SK-N-SH (cell line): ENCODE measurements at regions not wholly inside any gene's neighbourhood (a gene's known extent, or its start where the extent isn't known, plus 50 kb on each side); places are given as distances from the start of the nearest gene placed in this dataset.

Experiments
- CTCF ChIA-PET: fragments of 300-600, 350-600 bp; formaldehyde crosslinking; extraction: SDS; loops from one replicate; lab custom pipeline; 2021; lab: Yijun Ruan, JAX
- POLR2A ChIA-PET: fragments of 350-600 bp; sonication (Branson Sonifier 250); formaldehyde crosslinking; extraction: SDS; loops from one replicate; lab custom pipeline; 2020; ENCODE audit warnings: antibody characterized with exemption, inconsistent platforms; lab: Yijun Ruan, JAX
- DNase-seq: peaks from one replicate; pipeline ENCODE4 v3.0.0; 2012
- H2AFZ ChIP-seq: fragments of 200-600 bp; sonication (generic); 2 replicates; pipeline ENCODE4 v1.8.1; 2016; ENCODE audit warnings: antibody characterized with exemption, mild to moderate bottlenecking, low read depth
- H3F3A ChIP-seq: fragments of 200-600 bp; sonication (generic); replicated peaks from 2 replicates; pipeline ENCODE3; 2016; ENCODE audit warnings: antibody characterized with exemption, mild to moderate bottlenecking; ENCODE audit not compliant: insufficient read depth
- H3K27ac ChIP-seq, 2 experiments: fragments of 200-500 bp in 1 of 2; fragments of 200-600 bp in 1 of 2; sonication (Bioruptor generic) in 1 of 2; sonication (generic), shearing (Covaris generic) in 1 of 2; 2 replicates each; pipeline versions ENCODE4 v1.5.1 to v1.6.1; 2014 to 2016; ENCODE audit warnings: low read depth in 2 of 2, inconsistent platforms in 1 of 2, low read length in 1 of 2, mild to moderate bottlenecking in 1 of 2, mixed read lengths in 1 of 2
- H3K27me3 ChIP-seq: fragments of 200-600 bp; sonication (generic), shearing (Covaris generic); 2 replicates; pipeline ENCODE4 v1.6.1; 2016; ENCODE audit warnings: mixed run types; ENCODE audit not compliant: insufficient read depth
- H3K36me3 ChIP-seq, 2 experiments: fragments of 200-500 bp in 1 of 2; fragments of 200-600 bp in 1 of 2; sonication (Bioruptor generic) in 1 of 2; sonication (generic) in 1 of 2; replicated peaks in 1 of 2; 2 replicates each; pipeline versions ENCODE3 to v1.5.1; 2014 to 2016; ENCODE audit warnings: low read length in 1 of 2, mild to moderate bottlenecking in 1 of 2; ENCODE audit not compliant: insufficient read depth in 2 of 2, control insufficient read depth in 1 of 2
- H3K4me1 ChIP-seq, 2 experiments: fragments of 200-500 bp in 1 of 2; fragments of 200-600 bp in 1 of 2; sonication (Bioruptor generic) in 1 of 2; sonication (generic), shearing (Covaris generic) in 1 of 2; 2 replicates each; pipeline versions ENCODE4 v1.5.1 to v1.6.1; 2014 to 2016; ENCODE audit warnings: low read depth in 1 of 2, low read length in 1 of 2, mixed run types in 1 of 2; ENCODE audit not compliant: insufficient read depth in 2 of 2, control insufficient read depth in 1 of 2
- H3K4me2 ChIP-seq: fragments of 200-600 bp; sonication (generic), shearing (Covaris generic); 2 replicates; pipeline ENCODE4 v1.6.1; 2017; ENCODE audit warnings: mixed run types
- H3K4me3 ChIP-seq, 2 experiments: fragments of 200-500 bp in 1 of 2; fragments of 200-600 bp in 1 of 2; sonication (Bioruptor generic) in 1 of 2; sonication (generic), shearing (Covaris generic) in 1 of 2; 2 replicates each; pipeline versions ENCODE4 v1.5.1 to v1.8.1; 2014 to 2016; ENCODE audit warnings: low read depth in 2 of 2, inconsistent platforms in 1 of 2, low read length in 1 of 2, mild to moderate bottlenecking in 1 of 2, mixed read lengths in 1 of 2, moderate library complexity in 1 of 2
- H3K79me2 ChIP-seq: fragments of 200-600 bp; sonication (generic); 2 replicates; pipeline ENCODE4 v1.8.1; 2017; ENCODE audit warnings: mild to moderate bottlenecking; ENCODE audit not compliant: insufficient read depth
- H3K9ac ChIP-seq: fragments of 200-600 bp; sonication (generic); 2 replicates; pipeline ENCODE4 v1.6.1; 2017; ENCODE audit warnings: mixed run types
- H3K9me2 ChIP-seq: fragments of 200-600 bp; sonication (generic); 2 replicates; pipeline ENCODE4 v1.6.1; 2017; ENCODE audit warnings: mixed run types
- H3K9me3 ChIP-seq: fragments of 200-600 bp; sonication (generic); 2 replicates; pipeline ENCODE4 v1.6.1; 2017; ENCODE audit warnings: mixed run types, mild to moderate bottlenecking, moderate library complexity
- H4K20me1 ChIP-seq: fragments of 200-600 bp; sonication (generic); 2 replicates; pipeline ENCODE4 v1.6.1; 2017; ENCODE audit warnings: mild to moderate bottlenecking, mixed run types; ENCODE audit not compliant: insufficient read depth
- CHD2 ChIP-seq: fragments of 150-350 bp; IDR thresholded peaks from 2 replicates; pipeline ENCODE4 v1.6.1; 2018; ENCODE audit warnings: low read length; ENCODE audit not compliant: partially characterized antibody
- CTCF ChIP-seq: fragments of 200-600 bp; sonication (generic); IDR thresholded peaks from 2 replicates; pipeline ENCODE4 v1.6.1; 2017; ENCODE audit warnings: antibody characterized with exemption, mild to moderate bottlenecking, moderate library complexity
- EP300 ChIP-seq, 2 experiments: IDR thresholded peaks; 2 replicates each; pipeline versions ENCODE4 v1.4.0 to v1.6.1; 2012; ENCODE audit warnings: borderline replicate concordance in 1 of 2, low read depth in 1 of 2, low read length in 1 of 2
- EZH2phosphoT487 ChIP-seq: fragments of 200-600 bp; sonication (generic); IDR thresholded peaks from 2 replicates; pipeline ENCODE4 v1.6.1; 2017; ENCODE audit warnings: low read depth, mixed run types, mild to moderate bottlenecking, antibody characterized with exemption, moderate library complexity, borderline replicate concordance
- FOXM1 ChIP-seq: IDR thresholded peaks from 2 replicates; pipeline ENCODE4 v1.4.0; 2012; ENCODE audit warnings: low read depth, mild to moderate bottlenecking
- GABPA ChIP-seq: IDR thresholded peaks from 2 replicates; pipeline ENCODE4 v1.4.0; 2012; ENCODE audit warnings: low read depth, mild to moderate bottlenecking
- GATA2 ChIP-seq: sonication (generic); formaldehyde crosslinking; IDR thresholded peaks from 2 replicates; pipeline ENCODE4 v1.5.0; 2020; ENCODE audit warnings: mild to moderate bottlenecking, missing genetic modification reagents
- IRF3 ChIP-seq: fragments of 150-350 bp; IDR thresholded peaks from 2 replicates; pipeline ENCODE4 v1.6.1; 2016; ENCODE audit warnings: mild to moderate bottlenecking, low read depth, low read length
- JUND ChIP-seq: IDR thresholded peaks from 2 replicates; pipeline ENCODE4 v1.4.0; 2012
- MAX ChIP-seq: IDR thresholded peaks from 2 replicates; pipeline ENCODE4 v1.4.0; 2012; ENCODE audit warnings: low read depth
- PBX3 ChIP-seq: IDR thresholded peaks from 2 replicates; pipeline ENCODE4; 2012
- RFX5 ChIP-seq: IDR thresholded peaks from 2 replicates; pipeline ENCODE4 v1.6.1; 2012; ENCODE audit warnings: mild to moderate bottlenecking, improper control_type of control experiment, low read length
- RXRA ChIP-seq: IDR thresholded peaks from 2 replicates; pipeline ENCODE4 v1.4.0; 2012; ENCODE audit warnings: low read depth, mild to moderate bottlenecking, borderline replicate concordance
- SMC3 ChIP-seq: IDR thresholded peaks from 2 replicates; pipeline ENCODE4 v1.6.1; 2012; ENCODE audit warnings: low read depth, low read length, improper control_type of control experiment
- TAF1 ChIP-seq: IDR thresholded peaks from 2 replicates; pipeline ENCODE4 v1.6.1; 2012; ENCODE audit warnings: low read depth, mild to moderate bottlenecking, low read length, moderate library complexity, borderline replicate concordance
- TCF12 ChIP-seq: IDR thresholded peaks from 2 replicates; pipeline ENCODE4 v1.4.0; 2012
- USF1 ChIP-seq: IDR thresholded peaks from 2 replicates; pipeline ENCODE4 v1.4.0; 2012; ENCODE audit warnings: low read depth, borderline replicate concordance
- USF2 ChIP-seq: fragments of 150-350 bp; IDR thresholded peaks from 2 replicates; pipeline ENCODE4 v1.6.1; 2017; ENCODE audit warnings: antibody characterized with exemption, low read length, low read depth, borderline replicate concordance
- WGBS: methylation state at CpG from one replicate; pipeline ENCODE4 v1.1.6; 2017; ENCODE audit warnings: low lambda C conversion rate; 5-methylcytosine and 5-hydroxymethylcytosine counted together

- H3K4me1 ChIP-seq: no peaks in the 10 kb centered on the region
- H3K27ac ChIP-seq: no peak overlapping the region
- H3K4me3 ChIP-seq: no peak overlapping the region
- ChIA-PET CTCF (interaction anchor here (0.8 to 1.0 kb wide), 2 partner anchors 9 to 95 kb away, joined by 3 read pairs; no protein-coding TSS in a partner anchor), POLR2A (no interaction called here)
- no peaks in the 10 kb centered on the region for H3K9me2 ChIP-seq
- no peaks in the 10 kb centered on the region for H3K9me3 ChIP-seq
- 16% methylated on average over 6 of the region's 9 CpGs for WGBS
- no peaks in the 10 kb centered on the region; the same call in 1 of the 2 replicates for H3K27me3 ChIP-seq
- H3K79me2 ChIP-seq: no peaks in the 10 kb centered on the region
- TF ChIP-seq IRF3: no peak
- TF ChIP-seq SMC3: no peak
- TF ChIP-seq GATA2 (CRISPR knock-in tag): no peak
- TF ChIP-seq GABPA: no peak
- no peak for TF ChIP-seq USF1
- TF ChIP-seq RFX5: no peak
- no peak for TF ChIP-seq EZH2phosphoT487
- TF ChIP-seq CHD2: no peak
- TF ChIP-seq JUND: no peak
- no peak for TF ChIP-seq TCF12
- TF ChIP-seq CTCF: no peak
- TF ChIP-seq MAX: no peak
- TF ChIP-seq USF2: no peak
- no peak for TF ChIP-seq RXRA
- no peak for TF ChIP-seq EP300 (IDR thresholded peaks at IDR 0.05; ENCODE audit: borderline replicate concordance in 1 of 2, low read depth in 1 of 2, low read length in 1 of 2)
- TF ChIP-seq FOXM1: no peak
- TF ChIP-seq PBX3: no peak
- no peak for TF ChIP-seq TAF1
- H3K4me2 ChIP-seq: no peak overlapping the region
- H2AFZ ChIP-seq: no peak overlapping the region
- no peaks in the 10 kb centered on the region for H3F3A ChIP-seq
- H3K36me3 ChIP-seq: no peaks in the 10 kb centered on the region
- no peak for DNase-seq
- no peak overlapping the region for H3K9ac ChIP-seq
- H4K20me1 ChIP-seq: no peaks in the 10 kb centered on the region
These were observed 414.1 kb downstream of the BRD1 start for GRCh38 chr22:49413551-49413950.
